Neural cell (in vitro differentiated cells): ENCODE measurements at regions not wholly inside any gene's neighbourhood (a gene's known extent, or its start where the extent isn't known, plus 50 kb on each side); places are given as distances from the start of the nearest gene placed in this dataset.

Source experiments
- H2AFZ ChIP-seq: fragments of 200-600, 300-800 bp; sonication (generic), shearing (Covaris generic); 2 replicates; pipeline ENCODE4 v1.6.0; 2014; ENCODE audit warnings: low read depth, mild to moderate bottlenecking, antibody characterized with exemption, low read length, moderate library complexity
- H3F3A ChIP-seq: fragments of 200-600 bp; shearing (Covaris generic); 2 replicates; pipeline ENCODE4 v1.6.1; 2016; ENCODE audit warnings: mild to moderate bottlenecking, moderate library complexity, mixed read lengths, antibody characterized with exemption, low read length; ENCODE audit not compliant: insufficient read depth, poor library complexity, severe bottlenecking
- H3K27ac ChIP-seq: fragments of 200-600, 300-800 bp; sonication (generic), shearing (Covaris generic); 2 replicates; pipeline ENCODE4 v1.5.1; 2014; ENCODE audit warnings: mild to moderate bottlenecking, low read length, moderate library complexity
- H3K27me3 ChIP-seq: fragments of 300-800, 200-600 bp; sonication (generic), shearing (Covaris generic); 2 replicates; pipeline ENCODE4 v1.6.0; 2014; ENCODE audit warnings: mild to moderate bottlenecking, low read depth, low read length, moderate library complexity; ENCODE audit not compliant: insufficient read depth
- H3K36me3 ChIP-seq: fragments of 300-800, 200-600 bp; sonication (generic), shearing (Covaris generic); 2 replicates; pipeline ENCODE4 v1.5.1; 2014; ENCODE audit warnings: mild to moderate bottlenecking, antibody characterized with exemption, low read length, moderate library complexity; ENCODE audit not compliant: insufficient read depth
- H3K4me2 ChIP-seq: fragments of 300-800, 200-600 bp; sonication (generic), shearing (Covaris generic); 2 replicates; pipeline ENCODE4 v1.6.0; 2014; ENCODE audit warnings: mild to moderate bottlenecking, low read length
- H3K4me3 ChIP-seq: fragments of 300-800, 200-600 bp; sonication (generic), shearing (Covaris generic); 2 replicates; pipeline ENCODE4 v1.5.1; 2014; ENCODE audit warnings: mild to moderate bottlenecking, low read length, moderate library complexity
- H3K79me2 ChIP-seq: fragments of 200-600 bp; shearing (Covaris generic); replicated peaks from 2 replicates; pipeline ENCODE4 v1.6.0; 2014; ENCODE audit warnings: mild to moderate bottlenecking, low read length, moderate library complexity; ENCODE audit not compliant: insufficient read depth
- H3K9ac ChIP-seq: fragments of 300-800, 200-600 bp; sonication (generic), shearing (Covaris generic); 2 replicates; pipeline ENCODE4 v1.6.1; 2016; ENCODE audit warnings: mild to moderate bottlenecking, low read length, mixed read lengths
- H3K9me2 ChIP-seq: fragments of 200-600 bp; shearing (Covaris generic); 2 replicates; pipeline ENCODE4 v1.6.1; 2016; ENCODE audit warnings: mild to moderate bottlenecking, low read length, mixed read lengths; ENCODE audit not compliant: insufficient read depth
- H3K9me3 ChIP-seq: fragments of 200-600, 300-800 bp; sonication (generic), shearing (Covaris generic); 2 replicates; pipeline ENCODE4 v1.6.1; 2016; ENCODE audit warnings: mild to moderate bottlenecking, mixed run types, low read length, moderate library complexity, mixed read lengths
- H4K20me1 ChIP-seq: fragments of 200-600 bp; shearing (Covaris generic); 2 replicates; pipeline ENCODE4 v1.6.1; 2016; ENCODE audit warnings: mild to moderate bottlenecking, mixed run types; ENCODE audit not compliant: insufficient read depth
- EP300 ChIP-seq: fragments of 450-650 bp; conservative IDR thresholded peaks from 2 replicates; pipeline ENCODE4 v1.6.1; 2014; ENCODE audit warnings: antibody characterized with exemption, mild to moderate bottlenecking, moderate library complexity; ENCODE audit not compliant: poor library complexity, severe bottlenecking
- EZH2 ChIP-seq: fragments of 200-600, 300-800 bp; shearing (Covaris generic), sonication (generic); IDR thresholded peaks from 2 replicates; pipeline ENCODE4 v1.6.1; 2014; ENCODE audit warnings: antibody characterized with exemption, low read length, borderline replicate concordance, mild to moderate bottlenecking; ENCODE audit not compliant: insufficient read depth, poor library complexity, severe bottlenecking
- MXI1 ChIP-seq: fragments of 450-650 bp; conservative IDR thresholded peaks from 2 replicates; pipeline ENCODE4 v1.6.1; 2014; ENCODE audit warnings: antibody characterized with exemption, mild to moderate bottlenecking; ENCODE audit not compliant: poor library complexity, severe bottlenecking
- POLR2AphosphoS5 ChIP-seq: IDR thresholded peaks from 2 replicates; pipeline ENCODE4 v1.6.1; 2012
- RAD21 ChIP-seq: fragments of 450-650 bp; conservative IDR thresholded peaks from 2 replicates; pipeline ENCODE4 v1.6.1; 2014; ENCODE audit warnings: antibody characterized with exemption, mild to moderate bottlenecking, moderate library complexity
- SMC3 ChIP-seq: fragments of 450-650 bp; conservative IDR thresholded peaks from 2 replicates; pipeline ENCODE4 v1.6.1; 2014; ENCODE audit warnings: antibody characterized with exemption, mild to moderate bottlenecking, moderate library complexity; ENCODE audit not compliant: poor library complexity
- TAF1 ChIP-seq: IDR thresholded peaks from 2 replicates; pipeline ENCODE4 v1.6.1; 2012; ENCODE audit warnings: low read depth
- TF ChIP-seq, protein P1 (sequence below): fragments of 450-650 bp; IDR thresholded peaks from 2 replicates; pipeline ENCODE4 v1.5.1; 2014; ENCODE audit warnings: antibody characterized with exemption, mild to moderate bottlenecking, moderate library complexity; ENCODE audit not compliant: poor library complexity, severe bottlenecking
- TF ChIP-seq, protein P2 (sequence below): IDR thresholded peaks from 2 replicates; pipeline ENCODE4 v1.6.1; 2012; ENCODE audit warnings: borderline replicate concordance

DNA sequence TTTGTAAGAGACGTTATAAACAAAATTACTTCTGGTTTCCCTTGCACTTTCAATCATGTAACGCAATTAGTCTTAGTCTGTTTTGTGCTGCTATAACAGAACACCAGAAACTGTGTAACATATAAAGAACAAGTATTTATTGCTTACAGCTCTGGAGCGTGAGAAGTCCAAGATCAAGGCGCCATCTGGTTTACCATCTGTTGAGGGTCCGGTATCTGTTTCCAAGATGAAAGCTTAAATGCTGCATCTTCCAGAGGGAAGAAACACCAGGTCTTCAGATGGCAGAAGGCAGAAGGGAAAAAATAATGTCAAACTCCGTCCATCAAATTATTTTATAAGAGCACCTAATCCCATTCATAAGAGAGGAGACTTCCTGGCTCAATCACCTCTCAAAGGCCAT, 474.1 kb downstream of the PDGFC start:
- Histone ChIP-seq H3K9me3 (no peaks in the 10 kb centered on the region), H3K9ac (no peak overlapping the region), H4K20me1 (no peaks in the 10 kb centered on the region), H2AFZ (no peak overlapping the region), H3K4me3 (no peak overlapping the region), H3K79me2 (no peaks in the 10 kb centered on the region), H3K9me2 (no peaks in the 10 kb centered on the region), H3K36me3 (no peaks in the 10 kb centered on the region), H3K27ac (no peak overlapping the region), H3F3A (no peaks in the 10 kb centered on the region), H3K4me2 (no peak overlapping the region), H3K27me3 (no peaks in the 10 kb centered on the region)
- TF ChIP-seq, protein P1, sequence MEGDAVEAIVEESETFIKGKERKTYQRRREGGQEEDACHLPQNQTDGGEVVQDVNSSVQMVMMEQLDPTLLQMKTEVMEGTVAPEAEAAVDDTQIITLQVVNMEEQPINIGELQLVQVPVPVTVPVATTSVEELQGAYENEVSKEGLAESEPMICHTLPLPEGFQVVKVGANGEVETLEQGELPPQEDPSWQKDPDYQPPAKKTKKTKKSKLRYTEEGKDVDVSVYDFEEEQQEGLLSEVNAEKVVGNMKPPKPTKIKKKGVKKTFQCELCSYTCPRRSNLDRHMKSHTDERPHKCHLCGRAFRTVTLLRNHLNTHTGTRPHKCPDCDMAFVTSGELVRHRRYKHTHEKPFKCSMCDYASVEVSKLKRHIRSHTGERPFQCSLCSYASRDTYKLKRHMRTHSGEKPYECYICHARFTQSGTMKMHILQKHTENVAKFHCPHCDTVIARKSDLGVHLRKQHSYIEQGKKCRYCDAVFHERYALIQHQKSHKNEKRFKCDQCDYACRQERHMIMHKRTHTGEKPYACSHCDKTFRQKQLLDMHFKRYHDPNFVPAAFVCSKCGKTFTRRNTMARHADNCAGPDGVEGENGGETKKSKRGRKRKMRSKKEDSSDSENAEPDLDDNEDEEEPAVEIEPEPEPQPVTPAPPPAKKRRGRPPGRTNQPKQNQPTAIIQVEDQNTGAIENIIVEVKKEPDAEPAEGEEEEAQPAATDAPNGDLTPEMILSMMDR: no peak
- TF ChIP-seq SMC3: no peak
- no peak for TF ChIP-seq EP300
- TF ChIP-seq EZH2: no peak
- no peak for TF ChIP-seq POLR2AphosphoS5
- TF ChIP-seq, protein P2, sequence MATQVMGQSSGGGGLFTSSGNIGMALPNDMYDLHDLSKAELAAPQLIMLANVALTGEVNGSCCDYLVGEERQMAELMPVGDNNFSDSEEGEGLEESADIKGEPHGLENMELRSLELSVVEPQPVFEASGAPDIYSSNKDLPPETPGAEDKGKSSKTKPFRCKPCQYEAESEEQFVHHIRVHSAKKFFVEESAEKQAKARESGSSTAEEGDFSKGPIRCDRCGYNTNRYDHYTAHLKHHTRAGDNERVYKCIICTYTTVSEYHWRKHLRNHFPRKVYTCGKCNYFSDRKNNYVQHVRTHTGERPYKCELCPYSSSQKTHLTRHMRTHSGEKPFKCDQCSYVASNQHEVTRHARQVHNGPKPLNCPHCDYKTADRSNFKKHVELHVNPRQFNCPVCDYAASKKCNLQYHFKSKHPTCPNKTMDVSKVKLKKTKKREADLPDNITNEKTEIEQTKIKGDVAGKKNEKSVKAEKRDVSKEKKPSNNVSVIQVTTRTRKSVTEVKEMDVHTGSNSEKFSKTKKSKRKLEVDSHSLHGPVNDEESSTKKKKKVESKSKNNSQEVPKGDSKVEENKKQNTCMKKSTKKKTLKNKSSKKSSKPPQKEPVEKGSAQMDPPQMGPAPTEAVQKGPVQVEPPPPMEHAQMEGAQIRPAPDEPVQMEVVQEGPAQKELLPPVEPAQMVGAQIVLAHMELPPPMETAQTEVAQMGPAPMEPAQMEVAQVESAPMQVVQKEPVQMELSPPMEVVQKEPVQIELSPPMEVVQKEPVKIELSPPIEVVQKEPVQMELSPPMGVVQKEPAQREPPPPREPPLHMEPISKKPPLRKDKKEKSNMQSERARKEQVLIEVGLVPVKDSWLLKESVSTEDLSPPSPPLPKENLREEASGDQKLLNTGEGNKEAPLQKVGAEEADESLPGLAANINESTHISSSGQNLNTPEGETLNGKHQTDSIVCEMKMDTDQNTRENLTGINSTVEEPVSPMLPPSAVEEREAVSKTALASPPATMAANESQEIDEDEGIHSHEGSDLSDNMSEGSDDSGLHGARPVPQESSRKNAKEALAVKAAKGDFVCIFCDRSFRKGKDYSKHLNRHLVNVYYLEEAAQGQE: no peak
- TF ChIP-seq RAD21: no peak
- no peak for TF ChIP-seq MXI1
- no peak for TF ChIP-seq TAF1

GRCh38 chr4:156496797-156497196, 474.8 kb downstream of the PDGFC start:
- no peak overlapping the region for H3K4me3 ChIP-seq
- no peaks in the 10 kb centered on the region for H4K20me1 ChIP-seq
- no peaks in the 10 kb centered on the region for H3K79me2 ChIP-seq
- H3K9ac ChIP-seq: no peak overlapping the region
- no peaks in the 10 kb centered on the region for H3K36me3 ChIP-seq
- no peaks in the 10 kb centered on the region for H3K9me2 ChIP-seq
- H3K4me2 ChIP-seq: no peak overlapping the region
- no peak for TF ChIP-seq EZH2
- TF ChIP-seq EP300: no peak
- TF ChIP-seq POLR2AphosphoS5: no peak
- TF ChIP-seq TAF1: no peak
- TF ChIP-seq, protein P2: no peak
- TF ChIP-seq, protein P1: no peak
- TF ChIP-seq SMC3: no peak
- no peak for TF ChIP-seq MXI1
- TF ChIP-seq RAD21: no peak
- H3K9me3 ChIP-seq: no peaks in the 10 kb centered on the region
- no peak overlapping the region for H3K27ac ChIP-seq
- H3K27me3 ChIP-seq: no peaks in the 10 kb centered on the region
- no peak overlapping the region for H2AFZ ChIP-seq
- H3F3A ChIP-seq: no peaks in the 10 kb centered on the region
